NCI-H1694 treated with DMSO at 0.1 percent for 48 hours (cell line): ENCODE measurements at regions not wholly inside any gene's neighbourhood (a gene's known extent, or its start where the extent isn't known, plus 50 kb on each side); places are given as distances from the start of the nearest gene placed in this dataset.

Experiments
- DNase-seq: peaks from one replicate; lab custom pipeline; 2025; lab: John Stamatoyannopoulos, UW

DNA sequence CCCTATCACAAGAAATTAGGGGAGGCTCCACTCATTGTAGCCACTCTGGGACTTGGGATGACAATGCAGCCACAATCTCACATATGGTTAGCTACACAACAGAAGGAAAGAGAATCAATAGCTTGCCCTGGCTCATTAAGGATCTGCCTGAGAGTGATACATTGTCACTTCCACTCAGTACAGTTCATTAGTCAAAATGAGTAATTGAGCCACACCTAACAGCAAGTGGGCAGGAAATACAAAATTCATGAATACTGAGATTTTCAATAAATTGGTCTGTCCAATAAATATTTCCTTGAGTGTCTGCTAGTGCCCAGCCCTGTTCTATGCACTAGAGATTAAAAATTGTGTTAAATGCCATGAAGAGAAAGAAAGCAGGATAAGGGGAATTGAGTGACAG, 231.3 kb upstream of the NR4A3 start:
- no peak for DNase-seq

GRCh38 chr9:99590840-99591239, 230.8 kb upstream of the NR4A3 start:
- no peak for DNase-seq

DNA sequence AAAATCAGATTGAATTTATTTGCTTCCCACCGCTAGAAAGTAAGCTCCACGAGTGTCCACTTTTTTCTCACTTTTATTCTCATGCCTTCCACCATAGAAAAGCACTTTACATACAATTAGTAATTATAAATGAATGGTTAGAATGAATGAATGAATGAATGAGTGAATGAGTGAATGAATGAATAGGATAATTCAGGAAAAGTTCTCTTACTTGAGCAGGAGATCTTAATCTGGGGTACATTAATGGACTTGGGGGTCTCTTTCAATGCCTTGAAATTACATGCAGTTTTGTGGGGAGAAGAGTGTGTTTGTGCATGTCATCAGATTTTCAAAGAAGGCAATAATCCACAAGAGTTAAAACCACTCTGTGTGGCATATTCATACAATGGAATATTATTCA, 229.9 kb upstream of the NR4A3 start:
- no peak for DNase-seq

- no peak for DNase-seq
Observed at GRCh38 chr9:99592834-99593574, 228.7 kb upstream of the NR4A3 start.

DNA sequence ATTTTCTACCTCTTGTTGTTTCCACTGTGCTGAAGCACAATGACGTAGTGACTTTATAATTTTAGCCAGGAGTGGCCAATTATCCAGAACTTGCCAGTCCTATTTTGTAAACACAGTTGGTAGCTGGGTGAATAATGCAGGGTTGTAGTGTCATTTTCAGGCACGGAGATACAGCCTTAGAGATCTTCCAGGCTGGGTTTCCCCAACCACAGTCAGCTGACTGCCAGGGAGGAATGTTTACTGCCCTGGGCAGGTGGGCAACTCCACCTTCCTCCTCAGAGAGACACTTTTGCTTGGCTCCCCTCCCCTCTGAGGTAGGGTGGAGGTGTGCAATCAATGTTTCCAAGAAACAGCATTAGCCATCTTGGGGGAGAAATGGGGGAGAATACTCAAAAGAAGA, 228.1 kb upstream of the NR4A3 start:
- DNase-seq, result no peak

GRCh38 chr9:99594056-99594780, 227.5 kb upstream of the NR4A3 start:
- DNase-seq, result no peak

DNA sequence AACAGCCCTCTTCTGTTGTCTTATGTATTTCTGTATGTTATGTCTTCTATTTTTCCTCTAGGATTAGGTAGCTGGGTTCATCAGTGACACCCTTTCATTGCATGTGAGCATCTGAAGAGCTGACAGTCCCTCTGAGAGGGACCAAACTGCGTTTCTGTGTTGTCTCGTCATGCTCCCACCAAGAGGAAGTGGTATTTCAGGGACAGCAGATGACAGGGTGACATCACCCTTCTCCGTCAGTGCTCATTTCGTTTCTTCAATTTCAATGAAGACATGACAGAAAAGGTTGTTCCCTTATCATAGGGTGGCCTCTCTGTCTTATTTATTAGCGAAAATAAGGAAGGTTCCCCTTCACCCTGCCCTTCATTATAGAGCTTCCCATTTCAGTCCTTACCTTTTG, 225.9 kb upstream of the NR4A3 start:
- no peak for DNase-seq

DNA sequence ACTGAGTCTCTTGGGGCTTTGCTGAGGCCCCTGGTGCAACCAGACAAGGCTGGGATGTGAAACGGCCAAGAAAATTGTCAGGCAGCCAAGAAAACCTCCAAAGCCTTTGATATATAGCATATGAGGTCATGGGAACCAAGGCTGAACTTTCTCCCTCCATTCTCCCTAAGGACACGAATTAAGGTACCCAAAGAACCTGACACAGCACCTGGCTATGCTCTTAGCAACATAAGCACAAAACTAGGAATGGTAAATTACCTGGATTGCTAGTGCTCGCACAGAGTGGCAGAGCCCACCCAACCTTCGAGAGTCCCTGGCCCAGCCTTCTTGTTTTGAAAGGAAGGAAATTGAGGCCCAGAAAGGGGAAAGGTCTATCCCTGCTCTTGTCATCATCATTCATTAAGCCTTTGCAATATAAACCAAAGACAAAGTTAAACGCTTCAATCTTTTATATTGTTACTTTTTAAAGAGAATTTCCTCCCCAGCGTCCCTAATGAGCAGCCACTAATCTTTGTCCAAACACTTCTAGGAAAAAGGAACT, 220.0 kb upstream of the NR4A3 start:
- DNase-seq, result no peak

GRCh38 chr9:99602854-99603253, 218.8 kb upstream of the NR4A3 start:
- DNase-seq, result no peak

DNA sequence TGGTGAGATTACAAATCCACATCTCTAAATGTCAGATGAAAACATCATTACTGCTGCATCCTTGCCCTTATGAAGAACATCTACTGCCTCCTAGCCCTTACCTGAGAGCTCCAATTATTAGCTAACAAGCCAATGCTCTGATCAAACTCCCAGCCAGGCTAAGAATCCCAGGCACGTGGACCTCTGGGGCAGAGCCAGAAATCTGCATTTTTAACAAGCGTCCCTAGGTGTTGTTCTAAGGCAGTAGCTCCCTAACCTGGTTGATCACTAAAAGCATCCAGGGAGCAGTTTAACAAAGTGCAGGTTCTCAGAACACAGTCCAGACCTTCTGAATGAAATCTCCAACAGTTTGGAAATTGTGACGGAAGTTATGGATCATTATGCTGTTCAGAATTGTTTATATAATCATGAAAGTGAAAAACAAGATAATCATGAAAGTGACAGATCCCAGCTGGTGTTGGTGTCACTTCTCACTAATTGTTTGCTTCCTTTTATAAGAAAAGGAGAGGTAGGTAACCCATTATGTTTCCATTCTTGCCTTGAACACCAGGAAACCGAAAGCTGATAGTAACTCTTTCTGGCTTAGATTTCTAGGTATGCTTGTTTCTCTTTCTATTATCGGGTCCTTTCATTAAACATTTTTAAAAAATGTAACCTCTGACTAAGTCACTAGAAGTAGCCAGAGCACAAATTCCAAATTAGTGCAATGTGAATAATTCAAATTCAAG, 216.5 kb upstream of the NR4A3 start:
- DNase-seq, result no peak

GRCh38 chr9:99606296-99606695, 215.4 kb upstream of the NR4A3 start:
- DNase-seq, result no peak

DNA sequence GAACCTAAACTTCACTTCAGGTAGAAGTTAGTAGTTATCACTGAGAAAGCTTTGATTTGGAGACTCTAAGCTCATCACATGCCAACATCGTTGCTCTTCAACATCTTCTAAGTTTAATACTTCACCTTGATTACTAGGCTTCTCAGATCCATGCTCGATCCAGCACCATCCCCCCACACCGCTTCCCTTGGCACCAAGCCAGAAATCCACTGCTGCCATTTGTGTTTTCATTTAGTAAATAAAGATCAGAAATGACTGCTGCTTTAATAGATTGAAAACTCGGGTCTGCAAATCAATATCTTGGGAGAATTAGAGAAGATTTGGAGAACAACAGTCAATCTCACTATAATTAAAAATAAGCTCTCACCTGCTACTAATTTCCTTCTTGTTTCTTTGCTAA, 214.7 kb upstream of the NR4A3 start:
- no peak for DNase-seq

GRCh38 chr9:99607842-99608448, 213.7 kb upstream of the NR4A3 start:
- no peak for DNase-seq

DNA sequence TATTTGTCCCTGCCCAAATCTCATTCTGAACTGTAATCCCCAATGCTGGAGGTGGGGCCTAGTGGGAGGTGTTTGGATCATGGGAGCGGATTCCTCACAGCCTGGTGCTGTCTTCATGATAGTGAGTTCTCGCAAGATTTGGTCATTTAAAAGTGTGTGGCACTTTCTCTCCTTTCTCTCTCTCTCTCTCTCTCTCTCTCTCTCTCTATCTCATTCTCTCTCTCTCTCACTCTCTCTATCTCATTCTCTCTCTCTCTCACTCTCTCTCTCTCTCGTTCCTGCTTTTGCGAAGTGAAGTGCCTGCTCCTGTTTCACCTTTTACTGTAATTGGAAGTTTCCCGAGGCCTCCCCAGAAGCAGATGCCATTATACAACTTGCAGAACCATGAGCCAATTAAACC, 207.3 kb upstream of the NR4A3 start:
- no peak for DNase-seq

DNA sequence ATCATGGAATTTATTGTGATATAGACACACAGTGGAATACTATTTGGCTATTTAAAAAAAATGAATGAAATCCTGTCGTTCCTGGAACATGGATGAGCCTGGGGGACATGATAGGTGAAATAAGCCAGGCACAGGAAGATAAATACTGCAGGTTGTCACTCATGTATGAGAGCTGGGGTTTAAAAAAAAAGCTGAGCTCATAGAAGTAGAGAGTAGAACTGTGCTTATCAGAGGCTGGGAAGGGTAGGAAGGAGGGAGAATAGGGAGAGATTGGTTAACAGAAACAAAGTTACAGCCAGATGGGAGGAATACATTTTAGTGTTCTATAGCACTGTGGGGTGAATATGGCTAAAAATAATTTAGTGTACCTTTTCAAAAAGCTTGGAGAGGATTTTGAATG, 200.6 kb upstream of the NR4A3 start:
- DNase-seq, result no peak

DNA sequence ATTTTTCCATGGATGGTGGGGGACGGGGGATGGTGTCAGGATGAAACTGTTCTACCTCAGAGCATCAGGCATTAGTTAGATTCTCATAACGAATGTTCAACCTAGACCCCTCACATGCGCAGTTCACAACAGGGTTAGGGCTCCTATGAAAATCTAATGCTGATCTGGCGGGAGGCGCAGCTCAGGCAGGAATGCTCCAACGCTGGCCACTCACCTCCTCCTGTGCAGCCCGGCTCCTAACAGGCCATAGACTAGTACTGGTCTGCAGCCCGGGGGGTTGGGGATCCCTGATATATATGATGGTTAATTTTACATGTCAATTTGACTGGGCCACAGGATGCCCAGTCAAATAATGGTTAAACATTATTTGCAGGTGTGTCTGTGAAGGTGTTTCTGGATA, 199.0 kb upstream of the NR4A3 start:
- no peak for DNase-seq

- no peak for DNase-seq
Observed at GRCh38 chr9:99623780-99624364, 197.8 kb upstream of the NR4A3 start.

GRCh38 chr9:99624499-99625233, 197.0 kb upstream of the NR4A3 start:
- no peak for DNase-seq

- DNase-seq, result no peak
Observed at GRCh38 chr9:99626426-99626825, 195.3 kb upstream of the NR4A3 start.

GRCh38 chr9:99628285-99628684, 193.4 kb upstream of the NR4A3 start:
- DNase-seq, result no peak
